ENCODE measurements at regions not wholly inside any gene's neighbourhood (a gene's known extent, or its start where the extent isn't known, plus 50 kb on each side); places are given as distances from the start of the nearest gene placed in this dataset.

- DNase-seq, result no peak
Measured at GRCh38 chr5:117095346-117096332, 521.0 kb upstream of the SEMA6A start.

- no peak for DNase-seq
Measured at GRCh38 chr5:117094114-117094815, 519.6 kb upstream of the SEMA6A start.

GRCh38 chr5:117093653-117094052, 519.0 kb upstream of the SEMA6A start:
- DNase-seq, result no peak

- no peak for DNase-seq
Measured at GRCh38 chr5:117089001-117089400, 514.4 kb upstream of the SEMA6A start.

- DNase-seq, result no peak
Measured at GRCh38 chr5:117088176-117088575, 513.6 kb upstream of the SEMA6A start.

GRCh38 chr5:117084067-117084466, 509.4 kb upstream of the SEMA6A start:
- no peak for DNase-seq

GRCh38 chr5:117082977-117083376, 508.4 kb upstream of the SEMA6A start:
- DNase-seq, result no peak

- no peak for DNase-seq
Measured at GRCh38 chr5:117077142-117077541, 502.5 kb upstream of the SEMA6A start.

- no peak for DNase-seq
Measured at GRCh38 chr5:117072439-117072838, 497.8 kb upstream of the SEMA6A start.

- no peak for DNase-seq
Measured at GRCh38 chr5:117065800-117066199, 491.2 kb upstream of the SEMA6A start.

- DNase-seq, result no peak
Measured at GRCh38 chr5:117065161-117065560, 490.5 kb upstream of the SEMA6A start.

- no peak for DNase-seq
Measured at GRCh38 chr5:117060099-117060498, 485.5 kb upstream of the SEMA6A start.

- DNase-seq, result no peak
Measured at GRCh38 chr5:117058740-117059139, 484.1 kb upstream of the SEMA6A start.

GRCh38 chr5:117055517-117055916, 480.9 kb upstream of the SEMA6A start:
- no peak for DNase-seq

GRCh38 chr5:117054911-117055310, 480.3 kb upstream of the SEMA6A start:
- DNase-seq, result no peak

GRCh38 chr5:117054141-117054540, 479.5 kb upstream of the SEMA6A start:
- DNase-seq, result no peak

GRCh38 chr5:117041926-117042595, 467.4 kb upstream of the SEMA6A start:
- DNase-seq, result no peak

- no peak for DNase-seq
Measured at GRCh38 chr5:117039035-117039434, 464.4 kb upstream of the SEMA6A start.

GRCh38 chr5:117027384-117027783, 452.8 kb upstream of the SEMA6A start:
- no peak for DNase-seq

GRCh38 chr5:117020999-117021398, 446.4 kb upstream of the SEMA6A start:
- no peak for DNase-seq

- DNase-seq, result no peak
Measured at GRCh38 chr5:117013280-117013877, 438.8 kb upstream of the SEMA6A start.

GRCh38 chr5:117010574-117010973, 436.0 kb upstream of the SEMA6A start:
- no peak for DNase-seq

GRCh38 chr5:116998024-116998423, 423.4 kb upstream of the SEMA6A start:
- DNase-seq, result no peak

Measured in CD4-positive, alpha-beta T cell treated with Interleukin-21 for 1 hour (primary cell).